UCSD-AML1 (cell line): ENCODE measurements at regions not wholly inside any gene's neighbourhood (a gene's known extent, or its start where the extent isn't known, plus 50 kb on each side); places are given as distances from the start of the nearest gene placed in this dataset.

Source experiments
- DNase-seq: peaks from one replicate; lab custom pipeline; 2025; ENCODE audit not compliant: unreplicated experiment; lab: John Stamatoyannopoulos, UW

- no peak for DNase-seq
These were observed 295.9 kb upstream of the ITGA1 start for GRCh38 chr5:52491818-52492217.

GRCh38 chr5:52497133-52497693, 290.5 kb upstream of the ITGA1 start:
- DNase-seq: no peak

DNA sequence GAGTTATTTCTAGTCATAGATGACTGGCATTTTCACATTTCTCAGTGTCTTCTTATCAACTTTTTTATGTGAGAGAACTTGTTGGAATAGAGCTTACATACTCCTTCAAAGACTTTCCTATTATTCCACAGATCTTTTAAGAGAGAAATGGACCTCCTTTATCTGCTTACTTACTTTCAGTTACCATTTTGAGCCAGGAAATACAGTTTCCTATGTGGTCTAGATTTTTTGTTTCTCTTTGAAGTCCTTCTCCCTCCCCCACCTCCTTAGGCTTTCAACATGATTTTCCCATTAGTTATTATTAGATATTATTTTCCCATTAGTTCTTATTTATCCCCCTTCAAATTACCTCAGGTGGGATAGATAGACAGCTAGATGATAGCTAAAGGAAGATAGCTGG, 289.1 kb upstream of the ITGA1 start:
- no peak for DNase-seq

DNA sequence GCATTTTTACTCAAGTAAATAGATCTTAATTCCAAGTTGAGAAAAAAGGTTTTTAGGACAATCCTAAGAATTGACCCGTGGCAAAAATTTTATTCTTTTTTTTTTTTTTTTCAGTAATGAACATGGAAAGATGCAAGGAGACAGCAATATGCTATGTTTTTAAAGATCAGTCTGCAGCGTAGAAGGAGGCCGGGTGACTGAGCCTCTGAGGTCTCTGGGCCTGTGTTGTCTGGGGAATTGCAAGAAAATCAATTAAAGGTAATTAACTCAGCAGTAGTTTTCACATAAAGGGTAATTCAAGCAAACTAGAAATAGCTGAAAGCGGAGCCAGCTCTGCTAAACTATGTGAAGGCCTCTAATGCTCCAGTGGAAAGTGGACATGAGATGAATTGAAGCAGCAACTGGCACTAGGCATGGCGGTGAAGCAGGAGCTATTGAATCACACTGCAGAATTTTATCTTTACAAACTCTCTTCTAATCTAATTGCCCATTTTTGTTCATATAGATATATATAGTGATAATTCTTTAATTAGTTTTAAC, 285.2 kb upstream of the ITGA1 start:
- DNase-seq: no peak

GRCh38 chr5:52504584-52505240, 283.0 kb upstream of the ITGA1 start:
- no peak for DNase-seq

DNA sequence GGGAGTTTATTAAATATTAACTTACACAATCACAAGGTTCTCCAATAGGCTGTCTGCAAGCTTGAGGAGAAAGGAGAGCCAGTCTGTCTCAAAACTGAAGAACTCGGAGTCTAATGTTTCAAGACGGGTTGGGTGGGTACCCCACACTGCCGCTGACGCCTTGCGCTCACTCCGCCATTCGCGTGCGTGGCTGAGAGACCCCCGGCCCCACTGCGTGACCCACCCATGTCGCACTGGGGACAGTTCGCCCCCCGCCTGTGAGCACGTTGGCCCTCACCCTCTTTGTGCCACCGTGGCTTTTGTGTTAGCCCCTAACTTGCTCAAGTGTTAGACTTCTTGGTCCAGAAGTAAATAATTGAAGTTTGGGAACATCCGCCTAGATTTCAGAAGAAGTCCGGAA, 270.0 kb upstream of the ITGA1 start:
- no peak for DNase-seq

DNA sequence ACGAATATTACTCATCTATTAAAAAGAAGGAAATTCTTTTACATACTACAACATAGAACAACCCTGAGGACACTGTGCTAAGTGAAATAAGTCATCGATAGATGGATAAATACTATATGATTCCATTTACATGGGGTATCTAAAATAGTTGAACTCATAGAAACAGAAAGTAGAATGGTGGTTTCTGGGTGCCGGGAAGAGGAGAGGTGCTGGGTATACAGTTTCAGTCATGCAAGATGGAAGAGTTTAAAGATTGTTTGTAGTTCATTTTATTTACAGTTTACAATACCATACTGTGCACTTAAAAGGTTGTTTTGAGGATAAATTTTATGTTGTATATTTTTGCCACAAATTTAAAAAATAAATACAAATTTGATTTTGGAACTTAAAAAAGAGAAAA, 267.5 kb upstream of the ITGA1 start:
- no peak for DNase-seq

DNA sequence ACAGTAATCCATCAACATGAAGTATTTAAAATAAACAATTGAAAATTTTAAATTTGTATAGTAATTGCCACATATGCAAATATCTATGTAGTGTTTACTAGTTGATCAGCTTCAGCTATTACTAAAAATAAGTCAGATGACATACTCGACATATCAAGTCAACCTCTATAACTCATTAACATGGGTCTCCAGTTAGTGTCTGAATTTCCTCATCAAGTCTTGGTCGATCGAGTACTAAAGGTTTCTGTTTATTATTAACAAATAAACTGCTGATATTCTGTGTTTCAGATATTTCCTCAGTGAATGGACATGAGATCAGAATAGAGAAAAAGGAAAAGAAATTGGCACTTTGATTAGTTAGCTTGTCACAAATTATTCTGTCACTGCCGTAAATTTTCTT, 266.5 kb upstream of the ITGA1 start:
- DNase-seq: no peak

DNA sequence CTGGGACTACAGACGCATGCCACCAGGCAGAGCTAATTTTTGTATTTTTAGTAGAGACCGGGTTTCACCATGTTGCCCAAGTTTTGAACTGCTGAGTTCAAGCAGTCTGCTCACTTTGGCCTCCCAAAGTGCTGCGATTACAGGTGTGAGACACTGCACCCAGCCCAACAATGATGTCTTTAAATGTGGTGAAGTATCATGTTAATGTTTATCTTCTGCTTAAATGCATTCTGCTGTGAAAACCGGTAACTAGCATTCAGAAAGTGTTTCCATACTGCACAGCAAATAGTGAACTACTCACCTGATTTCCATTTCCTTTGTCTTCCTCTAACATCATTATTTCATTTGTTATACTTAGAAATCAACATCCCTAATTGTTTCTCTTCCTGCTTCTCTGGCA, 264.0 kb upstream of the ITGA1 start:
- no peak for DNase-seq

DNA sequence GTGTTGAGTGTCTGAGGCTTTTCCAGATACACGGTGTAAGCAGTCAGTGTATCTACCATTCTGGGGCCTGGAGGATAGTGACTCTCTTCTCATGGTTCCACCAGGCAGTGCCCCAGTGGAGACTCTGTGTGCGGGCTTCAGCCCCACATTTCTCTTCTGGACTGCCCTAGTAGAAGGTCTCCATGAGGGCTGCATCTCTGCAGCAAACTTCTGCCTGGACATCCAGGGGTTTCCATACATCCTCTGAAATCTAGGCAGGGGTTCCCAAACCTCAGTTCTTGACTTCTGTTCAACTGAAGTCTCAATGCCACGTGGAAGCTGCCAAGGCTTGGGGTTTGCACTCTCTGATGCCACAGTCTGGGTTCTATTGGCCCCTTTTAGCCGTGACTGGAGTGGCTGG, 256.6 kb upstream of the ITGA1 start:
- no peak for DNase-seq

GRCh38 chr5:52543594-52543993, 244.1 kb upstream of the ITGA1 start:
- no peak for DNase-seq

- DNase-seq: no peak
These were observed 243.0 kb upstream of the ITGA1 start for GRCh38 chr5:52544738-52545137.

DNA sequence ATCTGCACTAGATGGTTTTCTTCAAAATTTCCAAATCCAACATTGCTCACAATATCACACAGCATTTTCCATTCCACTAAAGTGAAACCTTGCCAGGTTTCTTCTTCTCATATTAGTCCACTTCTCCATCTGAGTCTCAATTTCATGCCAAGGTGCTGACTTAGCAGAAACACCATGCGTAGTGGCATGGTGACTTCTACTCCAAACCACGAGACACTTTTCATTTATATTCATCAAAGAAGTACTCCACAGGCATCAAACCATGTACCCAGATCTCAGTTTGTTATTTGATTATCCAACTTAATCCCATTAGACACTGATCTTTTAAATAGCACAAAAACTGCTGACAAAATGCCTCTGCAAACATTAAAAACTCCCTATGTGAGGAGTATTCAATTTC, 233.4 kb upstream of the ITGA1 start:
- DNase-seq: no peak

GRCh38 chr5:52560366-52560765, 227.3 kb upstream of the ITGA1 start:
- no peak for DNase-seq

DNA sequence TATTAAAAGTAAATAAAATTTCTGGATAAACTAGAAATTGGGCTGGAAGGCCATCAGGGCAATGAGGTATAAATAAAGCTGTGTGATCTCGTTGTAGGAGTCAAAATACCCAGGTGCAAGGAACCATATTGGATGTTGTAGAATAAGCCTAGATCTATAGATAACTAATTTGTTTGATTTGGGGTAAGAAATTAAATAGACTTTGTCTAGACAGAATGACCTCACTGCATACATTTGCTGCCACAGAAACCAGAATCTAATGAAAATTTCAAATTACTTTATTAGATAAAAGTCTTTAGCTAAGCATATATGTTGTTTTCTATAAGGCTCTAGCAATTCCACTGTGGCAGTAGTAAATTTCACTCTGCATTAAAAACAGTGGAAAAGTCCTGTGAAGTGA, 225.2 kb upstream of the ITGA1 start:
- DNase-seq: no peak

DNA sequence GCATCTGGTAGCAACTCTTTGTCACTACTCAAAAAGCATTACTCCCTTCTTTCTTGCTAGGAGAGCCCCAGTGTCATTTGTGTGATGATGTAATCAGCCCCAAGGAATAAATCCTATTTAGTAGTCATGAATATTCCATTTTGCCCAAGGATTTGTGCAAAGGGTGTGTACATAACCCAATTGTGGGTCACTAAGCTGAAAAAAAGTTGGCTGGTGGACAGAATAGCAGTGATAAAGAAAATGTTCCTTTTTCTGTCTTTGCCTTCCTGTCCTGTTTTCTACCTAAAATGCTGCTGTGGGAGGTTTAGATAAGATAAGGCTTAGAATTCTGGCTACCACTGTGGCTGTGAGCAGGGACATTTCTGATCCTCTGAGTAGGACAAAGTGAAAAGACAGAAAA, 223.1 kb upstream of the ITGA1 start:
- DNase-seq: no peak

- DNase-seq: no peak
These were observed 210.2 kb upstream of the ITGA1 start for GRCh38 chr5:52577546-52577945.

GRCh38 chr5:52579391-52579790, 208.3 kb upstream of the ITGA1 start:
- no peak for DNase-seq

DNA sequence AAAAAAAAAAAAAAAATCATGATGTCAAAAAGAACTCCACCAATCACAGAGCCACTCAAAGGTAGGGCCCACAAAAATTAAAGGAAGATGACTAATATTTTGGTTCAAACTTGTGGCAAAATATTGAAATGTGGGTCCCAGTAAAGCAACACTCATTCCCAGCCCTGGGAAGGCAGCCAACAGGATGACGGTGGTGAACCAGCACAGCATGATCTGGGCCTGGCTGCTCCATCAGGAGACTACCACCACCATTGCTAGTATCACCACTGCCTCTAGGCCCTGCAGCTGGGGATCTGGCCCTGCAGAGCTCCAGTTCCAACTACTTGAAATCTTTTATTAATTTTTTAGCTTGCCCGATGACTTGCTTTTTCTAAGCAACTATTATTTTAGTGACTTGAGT, 206.8 kb upstream of the ITGA1 start:
- DNase-seq: no peak

GRCh38 chr5:52582313-52582712, 205.4 kb upstream of the ITGA1 start:
- no peak for DNase-seq

GRCh38 chr5:52587131-52587530, 200.6 kb upstream of the ITGA1 start:
- no peak for DNase-seq

GRCh38 chr5:52597625-52598024, 190.1 kb upstream of the ITGA1 start:
- no peak for DNase-seq

- DNase-seq: no peak
These were observed 188.7 kb upstream of the ITGA1 start for GRCh38 chr5:52598968-52599367.
